K562 (cell line): ENCODE measurements at regions not wholly inside any gene's neighbourhood (a gene's known extent, or its start where the extent isn't known, plus 50 kb on each side); places are given as distances from the start of the nearest gene placed in this dataset.
A peak's percentile ranks its signal among the peaks of the same experiment; 100 is the strongest.

ENCODE experiments used
- ATF7 ChIP-seq: fragments of 450-650 bp; IDR thresholded peaks from 2 replicates; pipeline ENCODE4 v1.7.1; 2014; ENCODE audit warnings: mild to moderate bottlenecking, moderate library complexity
- C11orf30 ChIP-seq: fragments of 450-650 bp; IDR thresholded peaks from 2 replicates; pipeline ENCODE4 v1.6.1; 2016; ENCODE audit warnings: low read depth, mild to moderate bottlenecking
- CBX8 ChIP-seq: fragments of 200-600 bp; sonication (generic); IDR thresholded peaks from 2 replicates; pipeline ENCODE4 v1.6.1; 2012; ENCODE audit warnings: borderline replicate concordance, mixed run types, low read depth, mild to moderate bottlenecking, moderate library complexity, mixed read lengths, low read length, control low read depth, inconsistent platforms; ENCODE audit not compliant: poor library complexity, severe bottlenecking; ENCODE audit errors: extremely low read depth
- CEBPB ChIP-seq: fragments of 450-650 bp; IDR thresholded peaks from 2 replicates; pipeline ENCODE4 v1.6.1; 2016; ENCODE audit warnings: missing genetic modification characterization, missing compliant biosample characterization
- ETS2 ChIP-seq: IDR thresholded peaks from 2 replicates; pipeline ENCODE4 v1.6.1; 2016; ENCODE audit warnings: borderline replicate concordance, missing genetic modification characterization, mild to moderate bottlenecking, moderate library complexity, missing compliant biosample characterization; ENCODE audit not compliant: poor library complexity, severe bottlenecking
- GTF2A2 ChIP-seq: IDR thresholded peaks from 2 replicates; pipeline ENCODE4 v1.6.1; 2016; ENCODE audit warnings: mild to moderate bottlenecking, missing genetic modification characterization, missing compliant biosample characterization
- LEF1 ChIP-seq: fragments of 450-650 bp; IDR thresholded peaks from 2 replicates; pipeline ENCODE4 v1.6.1; 2016; ENCODE audit warnings: mild to moderate bottlenecking
- MXI1 ChIP-seq: IDR thresholded peaks from 2 replicates; pipeline ENCODE4 v1.6.1; 2011; ENCODE audit warnings: low read depth, mild to moderate bottlenecking, improper control_type of control experiment, low read length
- SAFB2 ChIP-seq: fragments of 200-400 bp; formaldehyde crosslinking; IDR thresholded peaks from 2 replicates; pipeline ENCODE4 v1.6.1; 2018; ENCODE audit warnings: borderline replicate concordance, low read length, low read depth, moderate library complexity; ENCODE audit not compliant: severe bottlenecking
- ZNF436 ChIP-seq: fragments of 250-450, 450-650 bp; sonication (Bioruptor Pico); formaldehyde crosslinking; IDR thresholded peaks from 2 replicates; pipeline ENCODE4 v1.7.0; 2020; ENCODE audit warnings: mild to moderate bottlenecking
- TF ChIP-seq, protein P1 (sequence below): fragments of 250-450 bp; sonication (Bioruptor Pico); IDR thresholded peaks from 2 replicates; pipeline ENCODE4 v1.4.0; 2020; ENCODE audit warnings: mild to moderate bottlenecking, moderate library complexity, borderline replicate concordance

DNA sequence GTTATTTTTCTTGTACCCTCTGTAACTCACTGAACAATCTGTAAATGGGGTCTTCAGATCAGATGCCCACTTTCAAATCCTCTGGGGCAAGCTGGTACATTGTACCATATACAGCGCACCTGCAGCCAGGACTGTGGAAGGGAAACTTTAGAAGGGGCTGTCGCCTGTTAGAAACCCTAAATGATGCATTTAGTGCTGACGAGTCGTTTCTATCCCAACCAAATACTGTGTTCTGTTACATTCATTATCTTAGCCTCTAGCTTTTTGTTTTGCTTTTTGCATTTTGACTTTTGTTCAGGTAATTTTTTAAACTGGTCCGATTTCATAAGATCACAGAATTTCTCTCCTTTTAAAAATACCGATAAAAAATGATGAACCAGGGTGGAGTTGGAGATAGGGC, 66.4 kb upstream of the AGA start (continued):
- no peak for TF ChIP-seq SAFB2
- no peak for TF ChIP-seq LEF1
- TF ChIP-seq CBX8, result no peak
- TF ChIP-seq ETS2 (tag), result no peak
- no peak for TF ChIP-seq CEBPB (tag)
- TF ChIP-seq, protein P1, sequence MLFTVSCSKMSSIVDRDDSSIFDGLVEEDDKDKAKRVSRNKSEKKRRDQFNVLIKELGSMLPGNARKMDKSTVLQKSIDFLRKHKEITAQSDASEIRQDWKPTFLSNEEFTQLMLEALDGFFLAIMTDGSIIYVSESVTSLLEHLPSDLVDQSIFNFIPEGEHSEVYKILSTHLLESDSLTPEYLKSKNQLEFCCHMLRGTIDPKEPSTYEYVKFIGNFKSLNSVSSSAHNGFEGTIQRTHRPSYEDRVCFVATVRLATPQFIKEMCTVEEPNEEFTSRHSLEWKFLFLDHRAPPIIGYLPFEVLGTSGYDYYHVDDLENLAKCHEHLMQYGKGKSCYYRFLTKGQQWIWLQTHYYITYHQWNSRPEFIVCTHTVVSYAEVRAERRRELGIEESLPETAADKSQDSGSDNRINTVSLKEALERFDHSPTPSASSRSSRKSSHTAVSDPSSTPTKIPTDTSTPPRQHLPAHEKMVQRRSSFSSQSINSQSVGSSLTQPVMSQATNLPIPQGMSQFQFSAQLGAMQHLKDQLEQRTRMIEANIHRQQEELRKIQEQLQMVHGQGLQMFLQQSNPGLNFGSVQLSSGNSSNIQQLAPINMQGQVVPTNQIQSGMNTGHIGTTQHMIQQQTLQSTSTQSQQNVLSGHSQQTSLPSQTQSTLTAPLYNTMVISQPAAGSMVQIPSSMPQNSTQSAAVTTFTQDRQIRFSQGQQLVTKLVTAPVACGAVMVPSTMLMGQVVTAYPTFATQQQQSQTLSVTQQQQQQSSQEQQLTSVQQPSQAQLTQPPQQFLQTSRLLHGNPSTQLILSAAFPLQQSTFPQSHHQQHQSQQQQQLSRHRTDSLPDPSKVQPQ (CRISPR knock-in tag), result no peak
- no peak for TF ChIP-seq ATF7
- TF ChIP-seq GTF2A2 (tag), result no peak
- TF ChIP-seq MXI1, result no peak
- TF ChIP-seq C11orf30, result peak; percentile 40; the same call in 1 of the 2 replicates
- TF ChIP-seq ZNF436 (CRISPR knock-in tag), result no peak
